H1 (cell line): ENCODE measurements at regions not wholly inside any gene's neighbourhood (a gene's known extent, or its start where the extent isn't known, plus 50 kb on each side); places are given as distances from the start of the nearest gene placed in this dataset.

ENCODE experiments used
- ATF3 ChIP-seq: IDR thresholded peaks from 2 replicates; pipeline ENCODE4 v1.6.1; 2011; ENCODE audit warnings: low read depth, mild to moderate bottlenecking, low read length; ENCODE audit not compliant: insufficient read depth
- HDAC2 ChIP-seq, 2 experiments: fragments of 300-600 bp in 1 of 2; sonication (generic) in 1 of 2; IDR thresholded peaks; 2 replicates each; pipeline ENCODE4 v1.6.1; 2011 to 2012; ENCODE audit warnings: low read depth in 2 of 2, low read length in 2 of 2, mild to moderate bottlenecking in 2 of 2, moderate library complexity in 2 of 2, borderline replicate concordance in 1 of 2, inconsistent platforms in 1 of 2
- POLR2A ChIP-seq, 2 experiments: IDR thresholded peaks; 1 replicate in 1 of 2; 2 replicates in 1 of 2; pipeline ENCODE4 v1.6.1; 2011; ENCODE audit warnings: low read depth in 2 of 2, low read length in 2 of 2, mild to moderate bottlenecking in 2 of 2; ENCODE audit errors: control extremely low read depth in 1 of 2
- YY1 ChIP-seq: IDR thresholded peaks from 2 replicates; pipeline ENCODE4 v1.6.1; 2011; ENCODE audit warnings: low read depth, mild to moderate bottlenecking, low read length
- TF ChIP-seq, protein P1 (sequence below), 3 experiments: IDR thresholded peaks; 1 replicate in 2 of 3; 2 replicates in 1 of 3; pipeline versions ENCODE4 v1.5.1 to v1.6.1; 2011; ENCODE audit warnings: low read length in 3 of 3, mild to moderate bottlenecking in 3 of 3, inconsistent platforms in 2 of 3, low read depth in 1 of 3, moderate library complexity in 1 of 3; ENCODE audit not compliant: insufficient read depth in 1 of 3; ENCODE audit errors: control extremely low read depth in 1 of 3
- TF ChIP-seq, protein P2 (sequence below): IDR thresholded peaks from 2 replicates; pipeline ENCODE4 v1.6.1; 2012; ENCODE audit warnings: inconsistent platforms

DNA sequence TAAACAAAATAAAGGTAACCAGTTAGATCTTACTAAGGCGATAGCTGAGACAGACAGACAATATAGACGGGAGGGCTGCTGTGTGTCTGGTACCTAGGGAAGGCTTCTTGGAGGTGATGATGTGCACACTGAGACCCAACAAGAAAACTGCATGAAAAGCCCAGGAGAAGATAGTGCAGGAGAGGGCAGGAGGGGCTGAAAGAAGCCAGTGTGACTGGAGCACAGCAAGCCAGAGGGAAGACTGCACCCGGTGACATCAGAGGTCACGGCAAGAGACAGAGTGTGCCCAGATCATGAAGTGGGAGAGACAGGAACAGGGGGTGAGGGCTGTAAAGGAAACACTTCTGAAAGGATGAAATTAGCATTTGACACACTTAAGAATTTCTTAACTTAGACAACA is 266.3 kb downstream of the BRD1 start:
- TF ChIP-seq POLR2A (IDR thresholded peaks at IDR 0.05; ENCODE audit: control extremely low read depth in 1 of 2, low read depth in 2 of 2, low read length in 2 of 2): no peak
- TF ChIP-seq, protein P1, sequence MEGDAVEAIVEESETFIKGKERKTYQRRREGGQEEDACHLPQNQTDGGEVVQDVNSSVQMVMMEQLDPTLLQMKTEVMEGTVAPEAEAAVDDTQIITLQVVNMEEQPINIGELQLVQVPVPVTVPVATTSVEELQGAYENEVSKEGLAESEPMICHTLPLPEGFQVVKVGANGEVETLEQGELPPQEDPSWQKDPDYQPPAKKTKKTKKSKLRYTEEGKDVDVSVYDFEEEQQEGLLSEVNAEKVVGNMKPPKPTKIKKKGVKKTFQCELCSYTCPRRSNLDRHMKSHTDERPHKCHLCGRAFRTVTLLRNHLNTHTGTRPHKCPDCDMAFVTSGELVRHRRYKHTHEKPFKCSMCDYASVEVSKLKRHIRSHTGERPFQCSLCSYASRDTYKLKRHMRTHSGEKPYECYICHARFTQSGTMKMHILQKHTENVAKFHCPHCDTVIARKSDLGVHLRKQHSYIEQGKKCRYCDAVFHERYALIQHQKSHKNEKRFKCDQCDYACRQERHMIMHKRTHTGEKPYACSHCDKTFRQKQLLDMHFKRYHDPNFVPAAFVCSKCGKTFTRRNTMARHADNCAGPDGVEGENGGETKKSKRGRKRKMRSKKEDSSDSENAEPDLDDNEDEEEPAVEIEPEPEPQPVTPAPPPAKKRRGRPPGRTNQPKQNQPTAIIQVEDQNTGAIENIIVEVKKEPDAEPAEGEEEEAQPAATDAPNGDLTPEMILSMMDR (IDR thresholded peaks at IDR 0.05; ENCODE audit: control extremely low read depth in 1 of 3, insufficient read depth in 1 of 3, low read depth in 1 of 3, low read length in 3 of 3): no peak
- TF ChIP-seq HDAC2 (IDR thresholded peaks at IDR 0.05; ENCODE audit: borderline replicate concordance in 1 of 2, low read depth in 2 of 2, low read length in 2 of 2): no peak
- TF ChIP-seq ATF3: no peak
- no peak for TF ChIP-seq YY1
- TF ChIP-seq, protein P2, sequence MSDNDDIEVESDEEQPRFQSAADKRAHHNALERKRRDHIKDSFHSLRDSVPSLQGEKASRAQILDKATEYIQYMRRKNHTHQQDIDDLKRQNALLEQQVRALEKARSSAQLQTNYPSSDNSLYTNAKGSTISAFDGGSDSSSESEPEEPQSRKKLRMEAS: no peak
